OCI-LY7 (cell line): ENCODE measurements at regions not wholly inside any gene's neighbourhood (a gene's known extent, or its start where the extent isn't known, plus 50 kb on each side); places are given as distances from the start of the nearest gene placed in this dataset.

Source experiments
- BruUV-seq: library from RNA; stranded (reverse); fragments of 400-500 nt; replicated peaks from 2 replicates; lab custom pipeline; 2021; lab: Mats Ljungman, UMichigan
- CTCF ChIA-PET: fragments of 300-600 bp; sonication (Branson Sonifier 250); formaldehyde crosslinking; loops from one replicate; lab custom pipeline; 2022; ENCODE audit warnings: antibody characterized with exemption; ENCODE audit not compliant: unreplicated experiment; lab: Charles Lee
- POLR2A ChIA-PET: fragments of 300-600 bp; sonication (Branson Sonifier 250); formaldehyde crosslinking; loops from one replicate; lab custom pipeline; 2022; ENCODE audit warnings: antibody characterized with exemption; lab: Charles Lee
- DNase-seq: peaks from one replicate; pipeline ENCODE4 v3.0.0-alpha.2; 2015; ENCODE audit warnings: low spot score
- H2AFZ ChIP-seq: fragments of 200-600 bp; sonication (generic), shearing (Covaris generic); 2 replicates; pipeline ENCODE4 v1.6.1; 2014; ENCODE audit warnings: mild to moderate bottlenecking, antibody characterized with exemption, low read length, moderate library complexity
- H3K27ac ChIP-seq: fragments of 200-600 bp; sonication (generic); 2 replicates; pipeline ENCODE4 v1.5.1; 2014; ENCODE audit warnings: mixed run types, low read depth, mild to moderate bottlenecking, moderate library complexity, low read length, inconsistent platforms; ENCODE audit not compliant: poor library complexity, severe bottlenecking
- H3K36me3 ChIP-seq: fragments of 200-600 bp; sonication (generic); 2 replicates; pipeline ENCODE4 v1.6.1; 2014; ENCODE audit warnings: mild to moderate bottlenecking, antibody characterized with exemption, low read length, moderate library complexity, mixed read lengths; ENCODE audit not compliant: insufficient read depth
- H3K4me1 ChIP-seq: fragments of 200-600 bp; sonication (generic); 2 replicates; pipeline ENCODE4 v1.5.1; 2014; ENCODE audit warnings: mild to moderate bottlenecking, low read length; ENCODE audit not compliant: insufficient read depth, poor library complexity, severe bottlenecking
- H3K4me2 ChIP-seq: fragments of 200-600 bp; sonication (generic); 2 replicates; pipeline ENCODE4 v1.6.1; 2014; ENCODE audit warnings: mild to moderate bottlenecking, low read length
- H3K4me3 ChIP-seq: fragments of 200-600 bp; sonication (generic); 2 replicates; pipeline ENCODE4 v1.5.1; 2014; ENCODE audit warnings: mild to moderate bottlenecking, low read depth, low read length; ENCODE audit not compliant: poor library complexity, severe bottlenecking
- H3K79me2 ChIP-seq: fragments of 200-600 bp; sonication (generic); 2 replicates; pipeline ENCODE4 v1.6.1; 2016; ENCODE audit warnings: low read depth, mild to moderate bottlenecking, low read length, moderate library complexity, mixed read lengths; ENCODE audit not compliant: insufficient read depth
- H3K9me2 ChIP-seq: fragments of 200-600 bp; sonication (generic); 2 replicates; pipeline ENCODE4 v1.6.1; 2016; ENCODE audit warnings: mild to moderate bottlenecking, low read length, mixed read lengths; ENCODE audit not compliant: insufficient read depth
- H3K9me3 ChIP-seq: fragments of 200-600 bp; sonication (generic); 2 replicates; pipeline ENCODE4 v1.6.1; 2014; ENCODE audit warnings: mild to moderate bottlenecking, mixed run types, low read length, mixed read lengths
- H4K20me1 ChIP-seq: fragments of 200-600 bp; sonication (generic); 2 replicates; pipeline ENCODE4 v1.6.1; 2014; ENCODE audit warnings: mild to moderate bottlenecking, antibody characterized with exemption, low read length, moderate library complexity, mixed read lengths; ENCODE audit not compliant: insufficient read depth
- EZH2phosphoT487 ChIP-seq: fragments of 200-600 bp; sonication (generic); IDR thresholded peaks from 2 replicates; pipeline ENCODE4 v1.6.1; 2018; ENCODE audit warnings: low read depth, borderline replicate concordance, mild to moderate bottlenecking, mixed run types, antibody characterized with exemption, low read length, moderate library complexity, mixed read lengths
- intact Hi-C: fragments of 100-400 bp; cut with micrococcal nuclease; formaldehyde crosslinking; loops from one replicate; pipeline ENCODE4 v1.10.0; 2022; ENCODE audit not compliant: unreplicated experiment
- TF ChIP-seq, protein P1 (sequence below): fragments of 200-600 bp; sonication (generic); conservative IDR thresholded peaks from 2 replicates; pipeline ENCODE4 v1.5.1; 2014; ENCODE audit warnings: mild to moderate bottlenecking, antibody characterized with exemption, low read length, moderate library complexity, mixed read lengths

DNA sequence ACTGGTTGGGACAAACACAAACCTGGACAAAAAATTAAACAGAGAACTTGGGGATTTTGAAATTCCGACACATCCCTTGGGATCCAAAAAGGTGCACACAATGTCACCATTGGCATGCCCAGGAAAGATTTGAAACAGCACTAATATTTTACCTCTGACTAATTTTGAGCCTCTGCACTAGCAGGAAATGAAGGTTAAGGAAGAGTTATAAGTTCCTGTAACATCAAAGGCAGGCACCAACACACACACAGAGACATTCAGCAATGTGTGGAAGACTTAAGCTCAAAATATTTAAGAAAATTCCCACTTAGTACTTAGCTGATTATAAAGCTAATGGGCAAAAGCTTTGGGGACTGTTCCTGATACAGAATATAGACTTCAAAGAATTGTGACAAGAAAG, 247.0 kb downstream of the CDH9 start:
- Histone ChIP-seq H3K36me3 (no peaks in the 10 kb centered on the region), H2AFZ (no peak overlapping the region), H3K4me2 (no peak overlapping the region), H3K4me1 (no peaks in the 10 kb centered on the region), H3K9me3 (0 out of 2 replicates have a peak, but pooled peaks cover 4% of the 10 kb centered on the region), H3K9me2 (no peaks in the 10 kb centered on the region), H3K79me2 (no peaks in the 10 kb centered on the region), H3K4me3 (no peak overlapping the region), H4K20me1 (no peaks in the 10 kb centered on the region), H3K27ac (no peak overlapping the region)
- CTCF ChIA-PET: no interaction called here
- intact Hi-C loops: no loop called here
- POLR2A ChIA-PET: interaction anchor here (0.7 kb wide), 1 partner anchor 9 kb away, joined by 3 read pairs; no protein-coding TSS in a partner anchor
- no peak for DNase-seq
- BruUV-seq: no TSS peak
- TF ChIP-seq, protein P1, sequence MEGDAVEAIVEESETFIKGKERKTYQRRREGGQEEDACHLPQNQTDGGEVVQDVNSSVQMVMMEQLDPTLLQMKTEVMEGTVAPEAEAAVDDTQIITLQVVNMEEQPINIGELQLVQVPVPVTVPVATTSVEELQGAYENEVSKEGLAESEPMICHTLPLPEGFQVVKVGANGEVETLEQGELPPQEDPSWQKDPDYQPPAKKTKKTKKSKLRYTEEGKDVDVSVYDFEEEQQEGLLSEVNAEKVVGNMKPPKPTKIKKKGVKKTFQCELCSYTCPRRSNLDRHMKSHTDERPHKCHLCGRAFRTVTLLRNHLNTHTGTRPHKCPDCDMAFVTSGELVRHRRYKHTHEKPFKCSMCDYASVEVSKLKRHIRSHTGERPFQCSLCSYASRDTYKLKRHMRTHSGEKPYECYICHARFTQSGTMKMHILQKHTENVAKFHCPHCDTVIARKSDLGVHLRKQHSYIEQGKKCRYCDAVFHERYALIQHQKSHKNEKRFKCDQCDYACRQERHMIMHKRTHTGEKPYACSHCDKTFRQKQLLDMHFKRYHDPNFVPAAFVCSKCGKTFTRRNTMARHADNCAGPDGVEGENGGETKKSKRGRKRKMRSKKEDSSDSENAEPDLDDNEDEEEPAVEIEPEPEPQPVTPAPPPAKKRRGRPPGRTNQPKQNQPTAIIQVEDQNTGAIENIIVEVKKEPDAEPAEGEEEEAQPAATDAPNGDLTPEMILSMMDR: no peak
- no peak for TF ChIP-seq EZH2phosphoT487

DNA sequence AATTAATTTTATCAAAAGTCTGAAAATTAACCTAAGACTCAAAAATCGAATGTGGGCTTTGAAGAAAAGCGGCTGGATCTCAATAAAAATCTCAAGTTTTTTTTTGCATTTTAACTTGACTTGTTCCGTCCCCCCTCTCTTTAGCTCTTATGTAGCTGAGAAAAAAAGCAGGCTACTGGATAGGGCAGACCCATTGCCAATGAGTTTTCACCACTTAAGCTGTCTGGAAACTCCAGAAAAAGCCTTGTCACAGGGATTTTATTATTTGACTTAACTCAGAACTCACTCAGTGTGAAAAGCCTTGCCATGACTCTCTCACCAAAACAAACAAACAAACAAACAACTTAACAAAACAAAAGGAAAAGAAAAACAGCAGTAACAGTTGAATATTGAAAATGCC, 247.4 kb downstream of the CDH9 start:
- no peaks in the 10 kb centered on the region for H3K36me3 ChIP-seq
- BruUV-seq: no TSS peak
- H3K9me3 ChIP-seq: 0 out of 2 replicates have a peak, but pooled peaks cover 4% of the 10 kb centered on the region
- POLR2A ChIA-PET: no interaction called here
- intact Hi-C loops: no loop called here
- H3K4me1 ChIP-seq: no peaks in the 10 kb centered on the region
- H3K9me2 ChIP-seq: no peaks in the 10 kb centered on the region
- no peak overlapping the region for H2AFZ ChIP-seq
- no peaks in the 10 kb centered on the region for H4K20me1 ChIP-seq
- DNase-seq: no peak
- H3K27ac ChIP-seq: no peak overlapping the region
- H3K4me3 ChIP-seq: no peak overlapping the region
- TF ChIP-seq EZH2phosphoT487: no peak
- TF ChIP-seq, protein P1: no peak
- no peaks in the 10 kb centered on the region for H3K79me2 ChIP-seq
- CTCF ChIA-PET: no interaction called here
- H3K4me2 ChIP-seq: no peak overlapping the region

DNA sequence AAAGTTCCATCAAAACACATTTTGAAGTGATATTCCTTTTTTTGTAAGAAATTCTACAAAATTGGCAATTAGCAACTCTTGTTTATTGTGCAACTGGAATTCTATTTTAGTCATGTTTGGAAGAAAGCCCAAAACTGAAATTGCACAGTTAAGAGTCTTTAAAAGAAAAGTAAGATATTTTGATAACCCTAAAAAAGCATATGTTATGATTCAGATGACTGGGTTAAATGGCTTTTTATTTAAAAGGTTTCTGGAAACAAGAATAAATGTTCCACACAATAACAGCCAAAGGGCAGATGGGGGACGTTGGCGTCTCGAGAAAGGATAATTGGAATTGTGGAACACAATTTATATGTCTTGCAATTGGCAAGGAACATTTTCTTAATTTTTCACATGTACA, 275.2 kb downstream of the CDH9 start:
- DNase-seq: no peak
- H2AFZ ChIP-seq: no peak overlapping the region
- BruUV-seq: no TSS peak
- H3K36me3 ChIP-seq: no peaks in the 10 kb centered on the region
- H3K4me3 ChIP-seq: no peak overlapping the region
- H3K79me2 ChIP-seq: no peaks in the 10 kb centered on the region
- ChIA-PET POLR2A (interaction anchor here (0.6 to 1.1 kb wide), 2 partner anchors 17 to 1906 kb away, joined by 3 read pairs; no protein-coding TSS in a partner anchor), CTCF (no interaction called here)
- H3K9me2 ChIP-seq: no peaks in the 10 kb centered on the region
- no peaks in the 10 kb centered on the region for H3K4me1 ChIP-seq
- H3K4me2 ChIP-seq: no peak overlapping the region
- H4K20me1 ChIP-seq: no peaks in the 10 kb centered on the region
- no peak overlapping the region for H3K27ac ChIP-seq
- no peak for TF ChIP-seq EZH2phosphoT487
- TF ChIP-seq, protein P1: no peak
- peaks cover 10% of the 10 kb centered on the region; the same call in 1 of the 2 replicates for H3K9me3 ChIP-seq
- intact Hi-C loops: no loop called here
